HG02678 (cell line): ENCODE measurements at regions not wholly inside any gene's neighbourhood (a gene's known extent, or its start where the extent isn't known, plus 50 kb on each side); places are given as distances from the start of the nearest gene placed in this dataset.
"Not testable (repeated sequence)": the region's sequence is repeated elsewhere in the genome, so short reads cannot be mapped to it uniquely, and the experiment has no call there.

Source experiments
- ATAC-seq: cut with Tn5 transposase; IDR thresholded peaks from one replicate; pipeline ENCODE4 v1.9.1; 2021; ENCODE audit warnings: mild to moderate bottlenecking, moderate library complexity; ENCODE audit not compliant: unreplicated experiment

DNA sequence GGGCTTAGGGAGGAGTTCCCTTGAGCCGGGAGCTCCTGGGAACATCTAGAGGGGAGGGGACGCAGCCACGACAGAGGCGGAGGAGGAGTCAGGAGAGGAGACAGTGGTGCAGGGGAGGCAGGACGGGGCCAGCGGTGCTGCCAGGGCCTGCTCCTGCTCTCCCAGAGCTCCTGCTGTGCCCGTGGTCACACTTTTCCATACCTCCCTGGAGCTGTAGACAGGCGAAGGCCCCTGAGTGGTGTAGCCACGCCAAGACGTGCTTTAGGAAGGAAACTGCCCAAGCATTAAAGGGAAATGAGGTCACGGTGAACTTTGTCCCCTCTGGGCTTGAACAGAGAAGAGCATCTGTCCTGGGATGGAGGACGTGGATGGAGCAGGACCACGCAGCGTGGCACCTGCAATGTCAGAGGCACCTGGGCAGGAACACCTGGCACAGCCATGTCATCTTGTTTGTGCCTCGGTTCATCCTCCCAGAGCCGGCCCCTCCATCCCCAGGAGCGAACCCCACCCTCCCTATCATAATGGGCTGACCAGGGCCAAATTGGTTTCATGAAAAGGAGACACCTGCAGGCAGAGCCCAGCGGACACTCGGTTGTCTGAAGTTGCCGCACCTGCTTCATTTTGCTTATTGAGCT, 239.5 kb upstream of the SFSWAP start:
- ATAC-seq = no peak

DNA sequence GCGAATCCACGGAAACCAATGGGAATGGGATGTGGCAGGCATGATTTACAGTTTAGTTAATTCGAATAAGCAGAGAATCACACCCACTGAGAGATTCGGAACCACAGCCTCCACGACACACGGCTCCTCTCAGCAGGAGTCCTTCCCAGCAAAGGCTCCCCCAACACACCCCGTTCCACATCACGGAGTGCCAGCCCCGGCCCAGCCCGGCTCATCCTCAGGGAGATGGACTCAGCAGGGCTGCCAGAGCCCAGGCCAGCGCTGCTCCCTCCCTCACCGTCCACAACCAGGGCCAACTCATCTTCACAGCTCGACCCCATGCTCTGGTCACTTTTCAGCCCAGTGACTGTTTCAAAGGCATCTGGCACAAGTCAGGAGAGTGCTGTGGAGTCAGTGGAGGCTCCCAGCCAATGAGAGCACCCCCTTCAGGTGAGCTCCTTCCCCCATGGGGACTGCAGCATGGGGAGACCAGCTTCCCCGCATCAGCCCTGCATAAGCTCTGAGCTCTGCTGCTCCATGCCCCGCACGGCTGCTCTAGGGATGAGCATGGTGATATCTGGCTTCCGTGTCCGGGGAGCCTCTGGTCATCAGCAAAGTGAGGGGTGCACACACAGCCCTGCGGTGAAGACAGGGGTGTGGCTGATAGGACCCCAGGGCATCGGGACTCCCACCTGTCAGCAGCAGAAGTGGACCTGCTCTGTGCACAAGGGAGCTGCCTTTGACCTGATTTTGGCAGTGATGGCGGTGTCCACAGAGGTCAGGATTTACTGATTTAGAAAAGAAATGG, 238.8 kb upstream of the SFSWAP start:
- ATAC-seq = no peak

DNA sequence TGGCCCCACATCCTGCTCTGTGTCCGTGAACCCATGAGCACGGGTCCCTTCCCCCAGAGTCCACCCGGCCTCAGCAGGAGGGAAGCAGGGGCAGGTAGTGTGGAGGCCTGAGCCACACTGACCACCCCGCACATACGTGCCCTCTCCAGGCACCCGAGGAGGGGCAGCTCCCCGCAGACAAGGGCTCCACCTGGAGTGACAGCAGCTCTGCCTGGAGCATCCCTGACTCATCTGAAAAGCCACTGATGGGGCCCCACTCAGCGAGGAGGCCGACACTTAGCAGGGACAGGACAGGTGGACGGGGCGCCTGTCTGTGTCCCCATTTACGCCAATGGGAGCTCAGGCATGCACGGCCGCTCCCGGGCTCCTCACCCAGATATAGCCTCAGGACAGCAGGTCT, 237.6 kb upstream of the SFSWAP start:
- ATAC-seq = no peak

DNA sequence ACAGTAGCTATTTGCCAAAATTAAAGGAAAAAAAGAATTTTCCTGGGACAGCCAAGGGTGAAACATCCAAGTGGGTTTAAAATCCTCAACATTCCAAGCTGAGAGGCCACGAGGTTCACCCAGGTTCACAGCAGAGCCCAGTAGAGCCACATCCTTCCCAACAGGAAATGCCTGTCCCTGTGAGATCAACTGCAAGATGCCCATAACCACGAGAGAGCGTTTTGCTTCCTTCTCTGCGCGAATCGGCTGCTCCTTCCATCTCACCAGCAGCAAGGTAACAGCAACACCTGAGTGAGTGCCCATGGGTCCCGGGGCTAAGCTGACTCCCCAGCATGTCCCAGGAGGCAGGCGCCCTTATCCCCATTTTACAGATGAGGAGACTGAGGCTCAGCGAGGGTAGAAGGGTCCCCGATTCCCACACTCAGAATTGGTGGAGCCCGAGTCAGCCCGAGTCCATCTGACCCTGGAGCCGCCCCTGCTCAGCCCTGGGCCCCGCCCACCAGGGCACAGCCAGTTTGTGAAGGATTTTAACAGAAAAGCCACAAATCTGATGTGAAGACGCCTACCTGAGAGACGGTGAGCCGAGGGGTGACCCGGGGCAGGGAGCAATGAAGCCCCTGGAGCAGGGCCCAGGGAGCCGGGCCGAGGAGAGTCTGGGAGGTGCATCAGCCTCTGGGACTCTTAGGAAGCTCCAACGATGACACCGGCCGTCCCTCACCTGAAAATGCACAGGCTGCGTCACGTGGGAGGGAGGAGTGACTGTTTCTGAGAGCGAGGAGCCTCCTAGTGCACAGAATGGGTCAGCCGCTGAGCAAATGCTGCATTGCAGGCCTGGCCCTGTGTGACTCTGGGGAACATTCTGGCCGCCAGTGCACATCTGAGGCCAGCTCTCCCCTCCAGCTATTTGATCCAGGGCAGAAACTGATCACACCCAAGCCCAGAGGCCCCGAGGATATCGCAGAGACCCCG, 236.9 kb upstream of the SFSWAP start:
- no peak for ATAC-seq

DNA sequence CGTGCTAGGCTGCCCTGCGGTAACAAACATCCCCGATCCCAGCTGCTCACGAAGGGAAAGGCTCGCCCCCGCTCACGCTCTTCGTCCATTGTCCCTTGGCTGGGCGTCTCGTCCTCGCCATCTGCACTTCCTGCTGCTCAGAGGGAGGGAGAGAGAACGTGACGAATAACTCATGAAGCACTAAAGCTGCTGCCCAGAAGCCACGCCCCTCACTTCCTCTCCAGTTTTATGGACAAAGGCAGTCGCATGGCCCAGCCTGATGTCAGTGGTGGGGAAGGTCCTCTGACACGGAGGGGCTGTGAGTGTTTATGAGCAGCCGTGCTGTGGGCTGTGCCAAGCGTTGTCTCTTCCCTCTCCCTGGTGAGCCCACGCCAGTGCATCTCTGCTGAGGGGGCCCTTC, 235.9 kb upstream of the SFSWAP start:
- ATAC-seq = not testable (repeated sequence)

DNA sequence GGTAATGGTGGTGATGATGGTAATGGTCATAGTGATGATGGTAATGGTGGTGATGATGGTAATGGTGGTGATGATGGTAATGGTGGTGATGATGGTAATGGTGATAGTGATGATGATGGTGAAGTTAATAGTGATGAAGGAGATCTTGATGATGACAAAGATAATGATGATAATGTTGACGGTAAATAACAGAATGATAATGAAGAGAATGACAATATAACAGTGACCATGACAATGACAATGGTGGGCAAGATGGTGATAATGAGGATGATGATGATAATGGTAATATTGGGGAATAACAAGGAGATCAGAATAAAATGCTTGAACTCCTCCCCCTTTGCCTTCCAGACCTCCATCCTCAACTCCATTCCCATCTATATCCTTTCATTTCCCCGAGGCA, 233.3 kb upstream of the SFSWAP start:
- ATAC-seq = no peak

DNA sequence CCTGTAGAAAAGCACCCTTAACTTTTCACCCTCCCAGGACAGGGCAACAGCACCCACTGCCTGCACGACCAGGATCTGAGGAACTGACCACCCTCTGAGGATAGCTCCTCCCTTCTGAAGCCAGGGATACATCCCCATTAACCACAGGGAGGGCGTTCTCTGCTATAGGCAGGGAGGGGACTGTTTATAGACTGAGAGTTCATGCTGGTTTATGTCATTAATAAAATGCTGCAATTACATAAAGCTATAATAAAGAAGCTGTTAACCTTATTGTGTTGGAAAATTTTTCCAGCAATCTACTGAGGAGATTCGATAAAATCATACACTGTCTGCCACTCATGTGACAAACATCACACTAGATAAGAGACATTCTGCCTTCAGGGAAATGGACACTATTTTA, 232.4 kb upstream of the SFSWAP start:
- no peak for ATAC-seq

DNA sequence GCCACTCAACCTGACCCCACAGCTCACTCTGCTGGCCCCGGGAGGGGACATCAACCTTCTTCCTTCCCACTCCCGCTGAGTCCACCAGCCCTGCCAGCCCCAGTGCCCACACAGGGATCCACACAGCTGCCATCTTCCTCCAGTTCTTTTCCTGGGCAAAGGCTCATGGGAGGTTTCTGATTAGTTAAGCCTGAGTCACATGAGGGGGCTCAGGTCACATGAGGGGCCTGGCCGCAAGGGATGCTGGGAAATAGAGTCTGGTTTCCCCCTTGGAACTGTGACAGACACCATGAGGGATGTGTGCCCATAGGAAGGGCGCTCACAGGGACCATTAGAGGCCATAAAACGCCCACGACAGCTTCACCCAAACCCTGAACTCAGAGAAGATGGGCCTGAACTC, 228.7 kb upstream of the SFSWAP start:
- no peak for ATAC-seq

DNA sequence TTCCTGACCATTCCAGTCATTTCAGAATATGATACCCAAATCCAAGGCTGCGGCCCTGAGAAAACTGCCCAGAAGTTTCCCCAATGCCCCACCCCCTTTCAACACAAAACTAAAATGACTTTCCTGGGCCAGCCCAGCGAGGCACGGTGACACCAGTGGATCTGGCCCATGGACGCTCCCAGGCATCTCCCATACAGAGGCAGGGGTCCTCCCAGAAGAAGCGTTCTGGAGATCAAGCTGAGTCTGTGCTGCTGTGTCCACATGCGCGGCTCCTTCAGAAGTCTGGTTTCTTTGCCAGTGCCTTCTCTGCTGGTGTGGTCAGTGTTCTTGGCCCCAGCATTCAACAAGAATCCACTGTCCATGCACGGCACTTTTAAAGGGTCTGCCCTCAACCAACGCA, 228.2 kb upstream of the SFSWAP start:
- no peak for ATAC-seq

DNA sequence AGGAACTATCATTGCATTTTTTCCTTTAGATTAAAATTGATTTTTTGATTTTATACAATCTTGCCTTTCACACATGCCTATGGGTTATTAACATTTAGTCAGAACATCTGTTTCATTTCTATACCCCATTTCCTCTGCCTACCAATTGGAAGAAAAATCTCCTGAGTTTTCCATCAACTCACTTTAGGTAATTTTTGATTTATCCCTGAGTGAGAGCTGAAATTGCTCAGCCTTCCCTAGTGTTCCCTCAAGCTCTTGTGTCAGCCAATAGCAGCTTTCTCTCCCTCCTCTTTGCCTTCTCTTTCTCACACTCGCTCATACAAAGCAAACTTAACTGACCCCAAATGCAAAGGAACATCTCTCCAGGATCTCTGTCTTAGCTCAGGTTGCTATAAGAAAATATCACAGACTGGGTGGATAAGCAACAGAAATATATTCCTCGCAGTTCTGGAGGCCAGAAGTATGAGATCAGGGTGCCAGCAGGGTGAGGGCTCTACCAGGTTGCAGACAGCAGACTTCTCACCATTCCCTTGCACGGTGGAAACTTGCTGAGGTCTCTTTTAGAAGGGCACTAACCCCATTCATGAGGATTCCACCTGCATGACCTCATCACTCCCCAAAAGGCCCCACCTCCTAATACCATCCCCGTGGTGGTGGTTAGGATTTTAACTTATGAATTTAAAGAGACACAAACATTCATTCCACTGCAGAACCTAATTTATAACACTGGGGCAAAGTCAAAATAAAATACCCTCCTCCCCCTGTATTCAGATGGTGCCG, 224.2 kb upstream of the SFSWAP start:
- no peak for ATAC-seq

DNA sequence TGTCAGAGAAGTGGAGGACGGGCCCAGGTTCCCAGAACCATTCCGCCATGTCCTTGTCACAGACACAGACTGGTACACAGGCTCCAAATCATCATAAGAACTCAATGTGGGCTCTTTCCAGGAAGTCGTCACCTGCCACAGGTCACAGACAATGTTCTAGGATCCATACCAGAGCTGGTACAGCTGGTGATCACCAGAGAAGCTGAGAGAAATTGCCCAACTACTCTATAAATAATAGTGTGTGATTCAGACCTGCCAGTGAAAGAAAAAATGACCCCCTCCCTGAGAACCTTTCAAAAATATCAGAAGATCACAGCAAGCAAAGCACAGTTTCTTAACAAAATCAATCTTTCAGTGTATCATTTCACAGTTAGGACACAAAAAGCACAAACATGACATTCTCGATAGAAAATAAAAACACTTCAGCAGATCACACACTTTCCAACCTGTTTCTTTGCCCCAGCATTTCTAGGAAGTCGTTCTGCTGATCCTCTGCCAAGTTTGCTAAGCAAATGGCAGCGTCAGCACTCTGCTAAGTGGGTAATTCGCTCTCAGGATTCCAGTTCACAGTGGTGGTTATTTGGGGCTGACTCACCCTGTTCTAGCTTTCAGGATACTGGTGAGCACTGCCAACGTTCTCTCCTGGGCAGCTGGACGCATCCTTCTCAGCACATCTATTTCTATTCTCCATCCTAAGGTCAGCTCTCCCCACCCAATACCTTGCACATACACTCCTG, 223.3 kb upstream of the SFSWAP start:
- ATAC-seq = no peak

DNA sequence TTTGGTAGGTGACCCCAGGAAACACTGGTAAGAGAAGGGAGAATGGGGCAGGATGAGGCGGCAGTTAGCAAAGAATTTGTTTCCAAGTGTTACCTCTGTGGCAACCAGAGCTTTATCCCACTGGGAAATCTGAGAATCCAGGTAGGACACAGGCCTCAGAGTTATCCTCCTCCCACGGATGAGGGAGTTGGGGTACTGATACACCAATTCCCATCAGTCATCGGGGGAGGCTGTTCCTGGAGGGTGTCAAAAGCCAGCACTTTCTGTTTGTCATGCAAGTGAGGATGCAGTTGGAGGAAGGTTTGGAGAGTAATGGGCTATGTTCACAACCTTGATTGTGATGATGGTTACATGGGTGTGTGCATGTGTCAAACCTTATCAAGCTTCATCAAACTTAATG, 221.2 kb upstream of the SFSWAP start:
- ATAC-seq = no peak

DNA sequence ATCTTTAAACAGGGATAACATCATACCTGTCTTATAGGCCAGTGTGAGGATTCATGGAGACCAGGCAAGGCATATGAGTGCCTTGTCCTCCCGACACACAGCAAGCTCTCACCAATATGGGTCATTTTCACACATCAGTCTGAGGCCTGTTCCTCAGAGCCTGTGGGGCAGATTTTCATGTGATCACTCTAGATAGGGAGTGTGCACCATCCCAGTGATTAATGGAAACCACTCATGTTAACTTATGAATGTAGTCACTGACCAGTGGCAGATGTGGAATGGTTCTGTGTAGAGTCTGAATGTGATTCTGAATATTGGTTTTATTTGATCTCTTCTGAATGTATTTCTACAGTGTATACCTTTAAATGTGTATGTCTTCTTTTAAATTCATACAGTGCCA, 219.7 kb upstream of the SFSWAP start:
- no peak for ATAC-seq

DNA sequence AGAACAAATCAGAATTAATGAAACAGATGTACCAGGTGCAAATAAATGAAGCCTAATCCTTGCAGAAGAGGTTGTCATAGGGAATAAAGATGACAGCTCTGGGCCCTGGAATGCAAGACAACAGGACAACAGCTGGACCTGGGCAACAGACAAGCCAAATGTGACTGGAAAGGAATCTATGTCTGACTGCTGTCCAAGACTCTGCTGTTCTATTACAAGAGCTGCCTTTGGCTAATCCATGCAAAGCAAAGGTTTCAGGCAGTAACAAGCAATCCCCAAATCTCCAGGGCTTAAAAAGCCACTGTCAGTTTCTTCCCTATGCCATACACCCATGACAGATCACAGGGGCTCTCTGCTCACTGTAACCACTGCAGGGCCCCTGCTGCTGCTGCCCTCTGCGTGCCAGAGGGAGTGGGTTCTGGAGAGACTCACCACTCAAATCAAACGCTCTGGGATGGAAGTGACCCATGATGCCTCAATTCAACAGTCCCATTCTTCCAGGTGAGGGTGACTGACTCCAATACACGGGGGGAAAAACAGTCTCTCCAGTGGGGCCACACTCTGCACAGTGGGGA, 218.9 kb upstream of the SFSWAP start:
- no peak for ATAC-seq

DNA sequence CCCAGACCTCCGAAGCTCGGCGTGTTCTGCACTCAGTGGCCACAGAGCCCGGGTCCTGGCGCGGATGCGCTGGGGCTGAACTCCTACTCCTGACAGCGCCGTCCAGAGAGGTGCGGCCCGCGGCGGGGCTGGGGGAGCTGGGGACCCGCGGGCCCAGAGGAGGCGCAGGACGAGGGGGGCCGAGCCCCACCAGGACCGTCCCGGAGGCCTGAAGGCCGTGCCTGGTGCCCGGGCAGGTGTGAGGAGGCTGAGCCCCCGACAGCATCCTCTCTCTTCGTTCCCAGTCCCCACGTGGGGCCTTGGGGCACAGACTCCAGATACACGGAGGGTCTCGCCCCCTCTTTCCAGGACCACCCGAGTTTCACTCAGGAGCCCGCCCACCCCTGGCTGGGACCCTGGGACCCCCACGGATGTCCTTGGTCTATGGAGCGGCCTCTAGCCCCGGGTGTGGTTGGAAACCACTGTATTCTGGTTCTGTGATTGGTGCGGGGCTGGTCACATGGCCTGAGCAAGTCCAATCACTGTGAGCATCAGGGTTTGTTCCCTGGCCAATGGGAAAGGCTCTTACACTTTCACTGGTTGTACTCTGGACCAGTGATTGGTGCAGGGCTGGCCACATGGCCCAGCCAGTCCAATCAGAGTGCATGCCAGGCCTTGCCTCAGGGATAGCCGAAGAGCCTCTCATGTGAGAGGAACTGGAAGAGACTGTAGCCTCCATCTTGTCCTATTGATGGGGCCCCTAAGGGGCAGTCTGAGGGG, 217.6 kb upstream of the SFSWAP start:
- no peak for ATAC-seq

DNA sequence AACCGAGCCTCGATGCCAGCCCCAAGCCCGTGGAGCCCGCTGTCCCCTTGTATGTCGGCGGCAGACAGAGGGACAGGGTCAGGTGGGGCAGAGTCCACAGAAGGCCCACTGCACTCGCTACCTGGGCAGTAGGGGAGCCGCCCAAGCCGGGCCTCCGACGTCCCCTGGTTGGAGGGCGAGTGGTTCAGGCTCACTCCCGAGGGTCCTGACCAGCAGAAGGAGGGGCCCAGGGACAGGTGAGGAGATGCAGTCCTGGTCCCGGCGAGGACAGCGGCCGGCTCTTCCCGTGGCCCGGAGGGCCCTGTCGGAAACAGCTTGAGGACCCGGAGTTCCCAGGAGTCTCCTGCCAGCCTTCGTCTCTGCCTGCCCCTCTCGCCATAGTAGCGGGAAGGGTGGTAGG, 216.7 kb upstream of the SFSWAP start:
- ATAC-seq = no peak

DNA sequence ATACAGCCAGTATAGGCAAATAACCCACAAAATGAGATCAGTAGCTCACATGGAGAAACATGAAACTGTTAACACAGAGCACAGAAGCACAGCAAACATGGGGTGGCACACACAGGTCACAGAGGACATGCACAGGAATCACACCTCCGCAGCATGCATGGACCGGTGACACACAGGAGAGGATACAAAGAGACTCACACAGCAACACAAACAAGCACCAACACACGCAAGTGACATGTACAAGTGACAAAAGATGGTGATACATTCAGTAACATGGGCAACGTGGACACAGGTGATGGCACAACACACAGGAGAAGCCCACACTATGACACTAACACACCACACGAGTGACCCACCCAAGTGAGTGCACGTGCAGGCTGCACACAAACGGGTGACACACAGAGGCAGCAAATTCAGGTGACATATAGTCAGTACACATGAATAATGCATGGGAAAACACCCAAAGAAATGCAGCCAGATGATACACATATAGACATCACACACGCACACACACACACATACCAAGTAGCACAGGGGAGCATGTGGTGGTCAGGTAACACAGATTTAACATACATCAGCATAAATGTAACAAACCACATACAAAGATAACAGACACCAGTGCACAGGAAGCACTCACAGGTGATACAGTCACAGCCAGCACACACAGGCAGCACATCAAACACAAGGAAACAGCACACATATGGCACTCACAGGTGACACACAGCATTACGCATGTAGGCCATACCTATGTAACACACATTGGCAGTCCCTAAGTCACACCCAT, 216.0 kb upstream of the SFSWAP start:
- ATAC-seq = no peak

DNA sequence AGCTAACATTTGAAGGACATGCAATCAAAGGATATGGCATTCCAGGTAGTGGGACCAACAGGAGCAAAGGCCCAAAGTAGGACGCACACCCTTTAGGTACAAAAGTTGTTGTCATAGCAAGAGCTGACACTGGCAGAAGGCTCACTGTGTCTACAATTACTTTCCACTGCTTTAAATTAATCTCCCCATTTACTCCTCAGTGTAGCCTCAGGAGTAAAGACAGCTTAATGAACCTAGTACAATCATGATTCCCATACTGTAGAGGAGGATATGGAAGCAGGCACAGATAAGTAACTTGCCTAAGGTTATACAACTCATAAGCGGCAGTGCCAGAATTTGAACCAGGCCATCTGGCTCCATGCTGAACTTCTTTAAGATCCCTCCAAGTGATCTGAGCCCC, 212.9 kb upstream of the SFSWAP start:
- ATAC-seq = no peak
